GM13976 (cell line): ENCODE measurements at regions not wholly inside any gene's neighbourhood (a gene's known extent, or its start where the extent isn't known, plus 50 kb on each side); places are given as distances from the start of the nearest gene placed in this dataset.

Source experiments
- DNase-seq: peaks from one replicate; pipeline ENCODE4 v3.0.0; 2012; ENCODE audit warnings: low spot score
- in situ Hi-C: fragments of 300-500 bp; cut with MboI; formaldehyde crosslinking; loops from one replicate; pipeline ENCODE4 v1.12.0; 2022; ENCODE audit warnings: low sequenced_read_pairs, mixed read lengths, inconsistent platforms; ENCODE audit not compliant: unreplicated experiment
- TF ChIP-seq, protein P1 (sequence below): IDR thresholded peaks from 2 replicates; pipeline ENCODE4 v1.5.1; 2012; ENCODE audit warnings: borderline replicate concordance, mild to moderate bottlenecking; ENCODE audit not compliant: insufficient read depth; ENCODE audit errors: extremely low read depth, missing control alignments, control extremely low read depth

DNA sequence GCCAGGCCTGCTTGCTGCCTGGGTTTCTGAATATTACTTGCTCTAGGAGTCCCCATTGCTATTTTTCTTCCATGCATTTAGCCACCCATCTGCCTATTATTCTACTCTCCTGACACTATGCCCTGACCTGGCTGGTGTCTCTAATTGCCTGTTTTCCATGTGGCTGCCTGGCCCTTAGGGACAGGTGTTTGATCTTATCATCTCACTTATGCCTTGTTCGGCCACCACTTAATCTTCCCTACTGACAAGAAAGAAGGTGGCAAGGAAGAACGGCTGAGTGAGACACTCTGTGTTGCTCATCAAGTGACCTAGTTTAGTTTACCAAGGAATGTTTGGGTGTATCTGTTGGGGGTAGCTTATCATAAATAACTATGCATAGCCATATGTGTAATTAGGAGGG lies 50.4 kb upstream of the RAPH1 start:
- in situ Hi-C loops: no loop called here
- TF ChIP-seq, protein P1, sequence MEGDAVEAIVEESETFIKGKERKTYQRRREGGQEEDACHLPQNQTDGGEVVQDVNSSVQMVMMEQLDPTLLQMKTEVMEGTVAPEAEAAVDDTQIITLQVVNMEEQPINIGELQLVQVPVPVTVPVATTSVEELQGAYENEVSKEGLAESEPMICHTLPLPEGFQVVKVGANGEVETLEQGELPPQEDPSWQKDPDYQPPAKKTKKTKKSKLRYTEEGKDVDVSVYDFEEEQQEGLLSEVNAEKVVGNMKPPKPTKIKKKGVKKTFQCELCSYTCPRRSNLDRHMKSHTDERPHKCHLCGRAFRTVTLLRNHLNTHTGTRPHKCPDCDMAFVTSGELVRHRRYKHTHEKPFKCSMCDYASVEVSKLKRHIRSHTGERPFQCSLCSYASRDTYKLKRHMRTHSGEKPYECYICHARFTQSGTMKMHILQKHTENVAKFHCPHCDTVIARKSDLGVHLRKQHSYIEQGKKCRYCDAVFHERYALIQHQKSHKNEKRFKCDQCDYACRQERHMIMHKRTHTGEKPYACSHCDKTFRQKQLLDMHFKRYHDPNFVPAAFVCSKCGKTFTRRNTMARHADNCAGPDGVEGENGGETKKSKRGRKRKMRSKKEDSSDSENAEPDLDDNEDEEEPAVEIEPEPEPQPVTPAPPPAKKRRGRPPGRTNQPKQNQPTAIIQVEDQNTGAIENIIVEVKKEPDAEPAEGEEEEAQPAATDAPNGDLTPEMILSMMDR: no peak
- DNase-seq: no peak

DNA sequence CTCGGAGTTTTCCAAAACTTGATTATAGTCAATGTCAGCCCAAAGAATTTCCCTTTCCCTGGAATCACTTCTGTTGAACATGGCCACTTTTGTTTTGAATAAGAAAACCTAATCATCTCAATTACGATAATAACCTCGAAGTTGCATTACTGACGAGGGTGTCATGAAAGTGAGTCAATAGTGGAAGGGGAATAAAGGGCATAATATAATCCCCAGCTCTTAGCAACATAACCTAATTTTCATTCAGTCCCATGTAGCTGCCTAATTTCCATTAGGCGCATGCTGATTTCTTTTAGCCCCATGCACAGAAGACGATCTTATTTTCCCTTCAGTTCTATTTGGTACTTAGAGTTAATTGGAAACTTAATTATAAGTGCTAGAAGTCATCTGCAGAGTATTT lies 51.1 kb upstream of the RAPH1 start:
- TF ChIP-seq, protein P1: no peak
- DNase-seq: no peak
- in situ Hi-C loops: no loop called here

DNA sequence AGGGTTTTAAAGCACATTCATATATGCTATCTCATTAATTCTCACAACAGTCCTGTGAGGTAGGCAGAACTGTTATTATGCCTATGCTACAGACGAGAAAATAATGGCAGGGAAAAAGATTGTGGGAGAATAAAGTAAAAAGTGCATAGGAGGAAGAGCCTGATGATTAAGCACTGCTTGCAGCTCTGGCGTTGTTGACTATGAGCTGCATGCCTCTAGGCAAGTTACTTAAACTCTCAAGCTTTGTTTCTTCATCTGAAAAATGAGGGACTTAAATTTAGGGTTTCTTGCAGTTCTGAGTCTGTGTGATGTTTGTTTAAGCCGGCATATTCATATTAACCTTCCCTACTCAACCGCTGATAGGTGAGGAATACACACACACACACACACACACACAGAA lies 51.6 kb upstream of the RAPH1 start:
- in situ Hi-C loops: no loop called here

DNA sequence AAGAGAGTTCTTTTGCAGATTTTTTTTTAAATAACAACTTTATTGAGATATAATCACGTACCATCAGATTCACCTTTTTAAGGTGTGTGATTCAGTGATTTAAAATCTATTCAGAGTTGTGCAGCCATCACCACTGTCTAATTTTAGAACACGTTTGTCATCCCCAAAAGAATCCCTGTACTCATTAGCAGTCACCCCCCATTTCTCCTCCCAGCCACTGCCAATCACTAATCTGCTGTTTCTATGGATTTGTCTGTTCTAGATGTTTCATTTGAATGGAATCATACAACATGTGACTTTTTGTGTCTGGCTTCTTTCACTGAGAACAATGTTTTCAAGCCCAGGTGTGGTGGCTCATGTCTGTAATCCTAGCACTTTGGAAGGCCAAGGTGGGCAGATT lies 55.4 kb upstream of the RAPH1 start:
- DNase-seq: no peak
- TF ChIP-seq, protein P1: no peak
- in situ Hi-C loops: no loop called here

More for the DNA sequence above, 51.6 kb upstream of the RAPH1 start:
- no peak for DNase-seq
- TF ChIP-seq, protein P1: no peak

DNA sequence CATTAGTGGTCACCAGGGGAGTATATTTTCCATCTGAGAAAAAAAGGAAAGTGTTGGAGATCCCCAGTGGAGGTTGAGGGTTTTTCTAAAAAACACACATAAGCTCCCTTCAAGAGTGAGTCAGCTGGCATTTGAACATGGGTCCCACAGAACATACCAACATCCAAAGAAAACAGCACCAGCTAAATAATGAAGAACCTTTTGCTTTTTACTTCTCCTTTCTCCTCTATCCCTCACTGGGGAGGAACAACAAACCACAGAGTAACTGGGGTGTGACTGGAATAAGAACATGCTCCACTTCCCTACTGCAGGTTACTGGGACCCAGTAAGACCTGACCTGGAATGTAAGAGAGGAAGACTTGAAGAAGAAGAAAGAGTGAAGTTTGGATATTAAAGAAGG lies 56.5 kb upstream of the RAPH1 start:
- TF ChIP-seq, protein P1: no peak
- in situ Hi-C loops: no loop called here
- no peak for DNase-seq

DNA sequence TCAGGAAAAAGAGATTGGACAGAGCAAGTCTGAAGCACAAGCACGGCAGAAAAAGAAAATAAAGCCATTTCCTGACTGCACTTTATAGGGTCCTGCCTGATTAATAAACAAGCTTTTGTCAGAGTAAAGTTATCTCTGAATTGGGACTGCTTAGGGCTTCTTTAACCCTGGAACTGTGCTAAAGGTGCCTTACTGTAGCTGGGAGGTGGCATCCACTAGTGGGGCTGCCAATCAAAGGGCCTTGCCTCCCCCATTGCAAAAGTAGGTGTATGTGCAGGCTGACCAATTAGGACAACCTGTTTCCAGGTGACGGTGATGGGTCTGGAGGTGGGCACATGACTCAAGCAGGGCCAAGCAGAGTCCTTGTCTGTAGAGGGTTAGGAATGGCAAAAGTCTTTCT lies 57.4 kb upstream of the RAPH1 start:
- in situ Hi-C loops: no loop called here
- TF ChIP-seq, protein P1: no peak
- no peak for DNase-seq

DNA sequence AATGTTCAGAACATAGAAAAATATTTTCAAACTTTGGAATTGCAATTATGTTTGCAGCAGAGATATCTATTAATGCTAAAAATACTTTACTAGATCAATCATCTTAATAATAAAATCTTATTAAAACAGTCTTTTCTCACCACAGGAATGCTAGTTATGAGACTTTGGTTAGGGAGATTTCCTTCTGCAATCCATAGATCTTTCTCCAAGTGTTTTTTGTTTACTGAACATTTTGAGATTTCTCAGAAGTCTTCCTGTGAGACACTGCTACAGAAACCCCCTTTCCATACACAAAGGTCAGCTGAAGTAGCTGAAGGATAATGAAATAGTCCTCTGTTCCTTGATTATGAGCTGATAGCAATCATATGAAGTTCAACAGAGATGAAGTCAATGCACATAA lies 59.4 kb upstream of the RAPH1 start:
- no peak for DNase-seq
- in situ Hi-C loops: no loop called here
- TF ChIP-seq, protein P1: no peak
